ENCODE measurements at regions not wholly inside any gene's neighbourhood (a gene's known extent, or its start where the extent isn't known, plus 50 kb on each side); places are given as distances from the start of the nearest gene placed in this dataset.

DNA sequence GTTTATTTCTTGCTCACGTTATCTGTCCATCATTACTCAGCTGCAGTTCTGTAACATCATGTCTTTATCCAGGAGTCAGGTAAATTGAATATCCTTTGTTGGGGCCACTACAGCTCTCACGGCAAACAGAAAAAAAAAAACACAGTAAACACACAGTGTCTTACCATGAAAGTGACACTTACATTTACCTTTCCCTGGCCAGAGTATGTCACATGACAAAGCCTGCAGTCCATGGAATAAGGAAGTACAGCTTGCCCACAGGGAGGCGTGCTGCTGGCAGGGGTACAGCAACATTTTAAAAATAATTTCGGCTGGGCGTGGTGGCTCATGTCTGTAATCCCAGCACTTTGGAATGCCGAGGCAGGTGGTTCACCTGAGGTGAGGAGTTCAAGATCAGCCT lies 85.7 kb upstream of the HS3ST4 start:
- Histone ChIP-seq H4K20me1 (ENCODE audit: insufficient read depth, low read length) (no peaks in the 10 kb centered on the region), H3K27ac (ENCODE audit: insufficient read depth, low read length) (no peak overlapping the region), H3K56ac (ENCODE audit: extremely low read depth, insufficient read depth, low read length) (no peak overlapping the region), H3K14ac (replicated peaks; ENCODE audit: low read depth, low read length) (no peak overlapping the region), H3K9ac (ENCODE audit: low read depth, low read length) (no peak overlapping the region), H3K36me3 (ENCODE audit: control insufficient read depth, insufficient read depth, low read length) (no peaks in the 10 kb centered on the region), H2AK9ac (replicated peaks; ENCODE audit: low read depth, low read length, poor library complexity) (no peak overlapping the region), H2AK5ac (ENCODE audit: low read depth, low read length) (no peak overlapping the region), H2AFZ (replicated peaks; ENCODE audit: low read length, poor library complexity) (no peak overlapping the region), H3K23ac (ENCODE audit: low read depth, low read length) (no peak overlapping the region), H3K4ac (ENCODE audit: low read depth, low read length) (no peak overlapping the region), H2BK5ac (ENCODE audit: low read depth, low read length, poor library complexity, severe bottlenecking) (no peak overlapping the region), H3K4me3 (ENCODE audit: insufficient read depth, low read depth, low read length) (no peak overlapping the region), H3K9me1 (ENCODE audit: insufficient read depth, low read length) (no peaks in the 10 kb centered on the region), H3K79me1 (ENCODE audit: low read depth in 1 of 2, low read length in 2 of 2) (no peaks in the 10 kb centered on the region), H3K4me1 (ENCODE audit: control insufficient read depth, insufficient read depth, low read length) (no peaks in the 10 kb centered on the region), H3K18ac (ENCODE audit: low read depth, low read length) (no peak overlapping the region), H2BK20ac (ENCODE audit: low read depth, low read length) (no peak overlapping the region), H2BK15ac (ENCODE audit: low read depth, low read length) (no peak overlapping the region), H3K9me3 (ENCODE audit: control insufficient read depth, insufficient read depth, low read length) (0 out of 2 replicates have a peak, but pooled peaks cover 2% of the 10 kb centered on the region), H4K91ac (ENCODE audit: insufficient read depth, low read depth, low read length) (no peak overlapping the region), H3K4me2 (ENCODE audit: low read depth, low read length) (no peak overlapping the region), H4K5ac (ENCODE audit: low read depth, low read length) (no peak overlapping the region), H3K27me3 (ENCODE audit: control insufficient read depth, insufficient read depth, low read length) (no peaks in the 10 kb centered on the region), H2BK120ac (ENCODE audit: low read depth, low read length) (no peak overlapping the region), H4K8ac (ENCODE audit: low read depth in 2 of 2, low read length in 2 of 2) (no peak overlapping the region)
- TF ChIP-seq, protein P1, sequence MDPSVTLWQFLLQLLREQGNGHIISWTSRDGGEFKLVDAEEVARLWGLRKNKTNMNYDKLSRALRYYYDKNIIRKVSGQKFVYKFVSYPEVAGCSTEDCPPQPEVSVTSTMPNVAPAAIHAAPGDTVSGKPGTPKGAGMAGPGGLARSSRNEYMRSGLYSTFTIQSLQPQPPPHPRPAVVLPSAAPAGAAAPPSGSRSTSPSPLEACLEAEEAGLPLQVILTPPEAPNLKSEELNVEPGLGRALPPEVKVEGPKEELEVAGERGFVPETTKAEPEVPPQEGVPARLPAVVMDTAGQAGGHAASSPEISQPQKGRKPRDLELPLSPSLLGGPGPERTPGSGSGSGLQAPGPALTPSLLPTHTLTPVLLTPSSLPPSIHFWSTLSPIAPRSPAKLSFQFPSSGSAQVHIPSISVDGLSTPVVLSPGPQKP (IDR thresholded peaks at IDR 0.05; ENCODE audit: borderline replicate concordance, low read depth, low read length) = no peak
- TF ChIP-seq RFX5 (IDR thresholded peaks at IDR 0.05; ENCODE audit: low read depth, low read length) (no peak), CEBPB (IDR thresholded peaks at IDR 0.05; ENCODE audit: low read depth, low read length) (no peak), NFE2L2 (IDR thresholded peaks at IDR 0.05; ENCODE audit: low read depth, low read length) (no peak), MAFK (IDR thresholded peaks at IDR 0.05; ENCODE audit: low read depth, low read length) (no peak), POLR2A (IDR thresholded peaks at IDR 0.05; ENCODE audit: low read depth, low read length) (no peak), MXI1 (IDR thresholded peaks at IDR 0.05; ENCODE audit: borderline replicate concordance, low read depth, low read length) (no peak), BHLHE40 (IDR thresholded peaks at IDR 0.05; ENCODE audit: low read depth, low read length) (no peak), SMC3 (IDR thresholded peaks at IDR 0.05; ENCODE audit: low read depth, low read length) (no peak), FOS (IDR thresholded peaks at IDR 0.05; ENCODE audit: low read depth, low read length) (no peak), RAD21 (IDR thresholded peaks at IDR 0.05; ENCODE audit: low read length) (no peak), RCOR1 (IDR thresholded peaks at IDR 0.05; ENCODE audit: insufficient replicate concordance, low read length) (no peak), CHD1 (IDR thresholded peaks at IDR 0.05; ENCODE audit: low read depth, low read length) (no peak), MAZ (IDR thresholded peaks at IDR 0.05; ENCODE audit: borderline replicate concordance, low read depth, low read length) (no peak)
- TF ChIP-seq, protein P2, sequence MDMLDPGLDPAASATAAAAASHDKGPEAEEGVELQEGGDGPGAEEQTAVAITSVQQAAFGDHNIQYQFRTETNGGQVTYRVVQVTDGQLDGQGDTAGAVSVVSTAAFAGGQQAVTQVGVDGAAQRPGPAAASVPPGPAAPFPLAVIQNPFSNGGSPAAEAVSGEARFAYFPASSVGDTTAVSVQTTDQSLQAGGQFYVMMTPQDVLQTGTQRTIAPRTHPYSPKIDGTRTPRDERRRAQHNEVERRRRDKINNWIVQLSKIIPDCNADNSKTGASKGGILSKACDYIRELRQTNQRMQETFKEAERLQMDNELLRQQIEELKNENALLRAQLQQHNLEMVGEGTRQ (IDR thresholded peaks at IDR 0.05; ENCODE audit: low read depth, low read length) = no peak
- TF ChIP-seq, protein P3, sequence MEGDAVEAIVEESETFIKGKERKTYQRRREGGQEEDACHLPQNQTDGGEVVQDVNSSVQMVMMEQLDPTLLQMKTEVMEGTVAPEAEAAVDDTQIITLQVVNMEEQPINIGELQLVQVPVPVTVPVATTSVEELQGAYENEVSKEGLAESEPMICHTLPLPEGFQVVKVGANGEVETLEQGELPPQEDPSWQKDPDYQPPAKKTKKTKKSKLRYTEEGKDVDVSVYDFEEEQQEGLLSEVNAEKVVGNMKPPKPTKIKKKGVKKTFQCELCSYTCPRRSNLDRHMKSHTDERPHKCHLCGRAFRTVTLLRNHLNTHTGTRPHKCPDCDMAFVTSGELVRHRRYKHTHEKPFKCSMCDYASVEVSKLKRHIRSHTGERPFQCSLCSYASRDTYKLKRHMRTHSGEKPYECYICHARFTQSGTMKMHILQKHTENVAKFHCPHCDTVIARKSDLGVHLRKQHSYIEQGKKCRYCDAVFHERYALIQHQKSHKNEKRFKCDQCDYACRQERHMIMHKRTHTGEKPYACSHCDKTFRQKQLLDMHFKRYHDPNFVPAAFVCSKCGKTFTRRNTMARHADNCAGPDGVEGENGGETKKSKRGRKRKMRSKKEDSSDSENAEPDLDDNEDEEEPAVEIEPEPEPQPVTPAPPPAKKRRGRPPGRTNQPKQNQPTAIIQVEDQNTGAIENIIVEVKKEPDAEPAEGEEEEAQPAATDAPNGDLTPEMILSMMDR (conservative IDR thresholded peaks at IDR 0.05; ENCODE audit: low read depth, low read length) = no peak
- intact Hi-C loops (cut with micrococcal nuclease) = no loop called here
- ATAC-seq (ENCODE audit: low read depth) (no peak), DNase-seq (no peak)
- dilution Hi-C loops (cut with HindIII; ENCODE audit: low sequenced_read_pairs, unreplicated experiment) = no loop called here
- no TSS peak for BruUV-seq (replicated peaks)
- in situ Hi-C loops (cut with MboI; ENCODE audit: low sequenced_read_pairs) = no loop called here
- no CpG with 5 or more reads among the region's 6 CpGs for WGBS, 2 experiments (ENCODE audit: extremely low coverage in 2 of 2, insufficient read length in 1 of 2)
- CTCF ChIA-PET = no interaction called here
- POLR2A ChIA-PET (ENCODE audit: unreplicated experiment) = no interaction called here
